Skeletal muscle satellite cell (primary cell): ENCODE measurements at regions not wholly inside any gene's neighbourhood (a gene's known extent, or its start where the extent isn't known, plus 50 kb on each side); places are given as distances from the start of the nearest gene placed in this dataset.

ENCODE experiments used
- H3K27me3 ChIP-seq: 2 replicates; pipeline ENCODE4 v1.7.0; 2013; ENCODE audit warnings: low read length; ENCODE audit not compliant: control insufficient read depth, insufficient read depth
- H3K36me3 ChIP-seq: 2 replicates; pipeline ENCODE4 v1.7.0; 2013; ENCODE audit warnings: mild to moderate bottlenecking, control low read depth, low read length; ENCODE audit not compliant: insufficient read depth
- H3K4me1 ChIP-seq: 2 replicates; pipeline ENCODE4 v1.7.0; 2013; ENCODE audit warnings: low read length; ENCODE audit not compliant: control insufficient read depth, insufficient read depth
- H3K4me2 ChIP-seq: 2 replicates; pipeline ENCODE4 v1.7.0; 2013; ENCODE audit warnings: mild to moderate bottlenecking, low read length
- H3K4me3 ChIP-seq: 2 replicates; pipeline ENCODE4 v1.7.0; 2013; ENCODE audit warnings: low read length
- H3K9ac ChIP-seq: 2 replicates; pipeline ENCODE4 v1.7.0; 2013; ENCODE audit warnings: mild to moderate bottlenecking, low read depth, low read length, moderate library complexity
- H3K9me3 ChIP-seq: replicated peaks from 2 replicates; pipeline ENCODE4 v1.7.0; 2013; ENCODE audit warnings: mild to moderate bottlenecking, control low read depth, low read length

- Histone ChIP-seq H3K4me3 (no peak overlapping the region), H3K36me3 (no peaks in the 10 kb centered on the region), H3K9ac (no peak overlapping the region), H3K4me2 (no peak overlapping the region), H3K9me3 (peaks cover 3% of the 10 kb centered on the region), H3K27me3 (no peaks in the 10 kb centered on the region), H3K4me1 (no peaks in the 10 kb centered on the region)
Observed at GRCh38 chr11:116467823-116468222, 305.0 kb downstream of the BUD13 start.

GRCh38 chr11:116466801-116467200 lies 306.0 kb downstream of the BUD13 start:
- Histone ChIP-seq H3K36me3 (no peaks in the 10 kb centered on the region), H3K27me3 (no peaks in the 10 kb centered on the region), H3K9ac (no peak overlapping the region), H3K4me2 (no peak overlapping the region), H3K9me3 (peaks cover 3% of the 10 kb centered on the region), H3K4me1 (no peaks in the 10 kb centered on the region), H3K4me3 (no peak overlapping the region)

- Histone ChIP-seq H3K9me3 (peaks cover 3% of the 10 kb centered on the region), H3K36me3 (no peaks in the 10 kb centered on the region), H3K4me1 (no peaks in the 10 kb centered on the region), H3K9ac (no peak overlapping the region), H3K4me3 (no peak overlapping the region), H3K27me3 (no peaks in the 10 kb centered on the region), H3K4me2 (no peak overlapping the region)
Observed at GRCh38 chr11:116466191-116466590, 306.6 kb downstream of the BUD13 start.

GRCh38 chr11:116465056-116465455 lies 307.7 kb downstream of the BUD13 start:
- Histone ChIP-seq H3K36me3 (no peaks in the 10 kb centered on the region), H3K9ac (no peak overlapping the region), H3K9me3 (peaks cover 3% of the 10 kb centered on the region), H3K27me3 (no peaks in the 10 kb centered on the region), H3K4me2 (no peak overlapping the region), H3K4me1 (no peaks in the 10 kb centered on the region), H3K4me3 (no peak overlapping the region)

- H3K4me1 ChIP-seq = no peaks in the 10 kb centered on the region
- no peaks in the 10 kb centered on the region for H3K9me3 ChIP-seq
- no peak overlapping the region for H3K9ac ChIP-seq
- H3K27me3 ChIP-seq = no peaks in the 10 kb centered on the region
- H3K4me2 ChIP-seq = no peak overlapping the region
- H3K4me3 ChIP-seq = no peak overlapping the region
- H3K36me3 ChIP-seq = no peaks in the 10 kb centered on the region
Observed at GRCh38 chr11:116461789-116462188, 311.0 kb downstream of the BUD13 start.

- Histone ChIP-seq H3K9me3 (no peaks in the 10 kb centered on the region), H3K4me3 (no peak overlapping the region), H3K36me3 (no peaks in the 10 kb centered on the region), H3K9ac (no peak overlapping the region), H3K4me2 (no peak overlapping the region), H3K4me1 (no peaks in the 10 kb centered on the region), H3K27me3 (no peaks in the 10 kb centered on the region)
Observed at GRCh38 chr11:116460156-116460920, 312.4 kb downstream of the BUD13 start.

- Histone ChIP-seq H3K9me3 (no peaks in the 10 kb centered on the region), H3K4me3 (no peak overlapping the region), H3K36me3 (no peaks in the 10 kb centered on the region), H3K27me3 (no peaks in the 10 kb centered on the region), H3K9ac (no peak overlapping the region), H3K4me1 (no peaks in the 10 kb centered on the region), H3K4me2 (no peak overlapping the region)
Observed at GRCh38 chr11:116459185-116460045, 313.4 kb downstream of the BUD13 start.

- no peaks in the 10 kb centered on the region for H3K4me1 ChIP-seq
- no peaks in the 10 kb centered on the region for H3K27me3 ChIP-seq
- no peak overlapping the region for H3K4me2 ChIP-seq
- no peak overlapping the region for H3K4me3 ChIP-seq
- no peaks in the 10 kb centered on the region for H3K9me3 ChIP-seq
- H3K9ac ChIP-seq = no peak overlapping the region
- H3K36me3 ChIP-seq = no peaks in the 10 kb centered on the region
Observed at GRCh38 chr11:116458546-116458945, 314.2 kb downstream of the BUD13 start.

- no peak overlapping the region for H3K4me3 ChIP-seq
- no peaks in the 10 kb centered on the region for H3K9me3 ChIP-seq
- no peak overlapping the region for H3K9ac ChIP-seq
- no peaks in the 10 kb centered on the region for H3K36me3 ChIP-seq
- H3K4me2 ChIP-seq = no peak overlapping the region
- H3K4me1 ChIP-seq = no peaks in the 10 kb centered on the region
- no peaks in the 10 kb centered on the region for H3K27me3 ChIP-seq
Observed at GRCh38 chr11:116457336-116458007, 315.3 kb downstream of the BUD13 start.

GRCh38 chr11:116454951-116455350 lies 317.8 kb downstream of the BUD13 start:
- no peaks in the 10 kb centered on the region for H3K36me3 ChIP-seq
- H3K9ac ChIP-seq = no peak overlapping the region
- no peaks in the 10 kb centered on the region for H3K4me1 ChIP-seq
- peaks cover 5% of the 10 kb centered on the region for H3K9me3 ChIP-seq
- no peaks in the 10 kb centered on the region for H3K27me3 ChIP-seq
- no peak overlapping the region for H3K4me2 ChIP-seq
- H3K4me3 ChIP-seq = no peak overlapping the region

- Histone ChIP-seq H3K4me3 (no peak overlapping the region), H3K4me2 (no peak overlapping the region), H3K36me3 (no peaks in the 10 kb centered on the region), H3K9me3 (peaks cover 5% of the 10 kb centered on the region), H3K4me1 (no peaks in the 10 kb centered on the region), H3K27me3 (no peaks in the 10 kb centered on the region), H3K9ac (no peak overlapping the region)
Observed at GRCh38 chr11:116454020-116454645, 318.7 kb downstream of the BUD13 start.
